Peyer's patch (tissue), 4 donors: ENCODE measurements at regions not wholly inside any gene's neighbourhood (a gene's known extent, or its start where the extent isn't known, plus 50 kb on each side); places are given as distances from the start of the nearest gene placed in this dataset.

Source experiments
- POLR2A ChIP-seq, 2 donors: fragments of 450-650 bp; IDR thresholded peaks; one replicate each; pipeline ENCODE4 v1.5.1; 2017; ENCODE audit warnings: antibody characterized with exemption in 2 of 2, mild to moderate bottlenecking in 2 of 2, moderate library complexity in 2 of 2
- TF ChIP-seq, protein P1 (sequence below), 6 experiments: fragments of 450-650 bp in 4 of 6; fragments of 200-600 bp in 2 of 6; sonication (generic) in 1 of 6; IDR thresholded peaks; one replicate each; pipeline ENCODE4 v1.5.1; 2017 to 2019; ENCODE audit warnings: antibody characterized with exemption in 6 of 6, mild to moderate bottlenecking in 3 of 6, moderate library complexity in 1 of 6

DNA sequence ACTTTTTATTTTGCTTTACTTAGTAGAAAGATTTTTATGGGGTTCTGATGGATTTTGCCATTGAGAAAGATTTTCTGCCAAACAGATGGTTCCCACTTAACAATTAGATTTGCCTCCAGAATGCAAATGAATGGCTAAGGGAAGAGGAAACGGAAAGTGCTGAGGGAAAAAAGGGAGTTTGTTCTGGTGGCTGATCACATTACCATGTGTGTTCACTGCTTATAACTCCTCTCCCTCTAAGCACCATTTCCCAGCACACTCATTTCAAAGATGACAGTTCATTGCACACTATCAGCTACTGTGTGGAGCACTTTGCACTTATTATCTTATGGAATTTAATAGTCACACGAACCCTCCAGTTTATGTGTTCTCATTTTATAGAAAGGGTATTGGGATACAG is 68.0 kb upstream of the GRID2 start:
- TF ChIP-seq, protein P1, sequence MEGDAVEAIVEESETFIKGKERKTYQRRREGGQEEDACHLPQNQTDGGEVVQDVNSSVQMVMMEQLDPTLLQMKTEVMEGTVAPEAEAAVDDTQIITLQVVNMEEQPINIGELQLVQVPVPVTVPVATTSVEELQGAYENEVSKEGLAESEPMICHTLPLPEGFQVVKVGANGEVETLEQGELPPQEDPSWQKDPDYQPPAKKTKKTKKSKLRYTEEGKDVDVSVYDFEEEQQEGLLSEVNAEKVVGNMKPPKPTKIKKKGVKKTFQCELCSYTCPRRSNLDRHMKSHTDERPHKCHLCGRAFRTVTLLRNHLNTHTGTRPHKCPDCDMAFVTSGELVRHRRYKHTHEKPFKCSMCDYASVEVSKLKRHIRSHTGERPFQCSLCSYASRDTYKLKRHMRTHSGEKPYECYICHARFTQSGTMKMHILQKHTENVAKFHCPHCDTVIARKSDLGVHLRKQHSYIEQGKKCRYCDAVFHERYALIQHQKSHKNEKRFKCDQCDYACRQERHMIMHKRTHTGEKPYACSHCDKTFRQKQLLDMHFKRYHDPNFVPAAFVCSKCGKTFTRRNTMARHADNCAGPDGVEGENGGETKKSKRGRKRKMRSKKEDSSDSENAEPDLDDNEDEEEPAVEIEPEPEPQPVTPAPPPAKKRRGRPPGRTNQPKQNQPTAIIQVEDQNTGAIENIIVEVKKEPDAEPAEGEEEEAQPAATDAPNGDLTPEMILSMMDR (IDR thresholded peaks at IDR 0.05), result no peak
- no peak for TF ChIP-seq POLR2A (IDR thresholded peaks at IDR 0.05)
